ENCODE measurements at regions not wholly inside any gene's neighbourhood (a gene's known extent, or its start where the extent isn't known, plus 50 kb on each side); places are given as distances from the start of the nearest gene placed in this dataset.

GRCh38 chr2:74036010-74036409 lies 51.3 kb downstream of the TET3 start:
- H3K4me3 ChIP-seq, result no peak overlapping the region
- no peaks in the 10 kb centered on the region for H3K27me3 ChIP-seq
- intact Hi-C loops (cut with DNase I; ENCODE audit: low total_unique reads), result no loop called here
- no peaks in the 10 kb centered on the region for H3K9me3 ChIP-seq
- H3K4me1 ChIP-seq, result peaks cover 0 to 10% (median 0%) of the 10 kb centered on the region in 4 donors
- no peak for TF ChIP-seq CTCF (IDR thresholded peaks at IDR 0.05)
- no peak overlapping the region for H3K27ac ChIP-seq
- no peaks in the 10 kb centered on the region for H3K36me3 ChIP-seq
- DNase-seq, result no peak

GRCh38 chr2:74036450-74037195 lies 51.9 kb downstream of the TET3 start:
- DNase-seq, result no peak
- Histone ChIP-seq H3K36me3 (no peaks in the 10 kb centered on the region), H3K27me3 (no peaks in the 10 kb centered on the region), H3K9me3 (no peaks in the 10 kb centered on the region), H3K4me1 (peaks cover 0 to 10% (median 0%) of the 10 kb centered on the region in 4 donors), H3K27ac (no peak overlapping the region), H3K4me3 (no peak overlapping the region)
- intact Hi-C loops (cut with DNase I; ENCODE audit: low total_unique reads), result no loop called here
- no peak for TF ChIP-seq CTCF (IDR thresholded peaks at IDR 0.05)

GRCh38 chr2:74037379-74037860 lies 52.7 kb downstream of the TET3 start:
- H3K36me3 ChIP-seq, result no peaks in the 10 kb centered on the region
- no peaks in the 10 kb centered on the region for H3K27me3 ChIP-seq
- no peak overlapping the region for H3K27ac ChIP-seq
- H3K9me3 ChIP-seq, result no peaks in the 10 kb centered on the region
- H3K4me3 ChIP-seq, result no peak overlapping the region
- peaks cover 0 to 5% (median 0%) of the 10 kb centered on the region in 4 donors for H3K4me1 ChIP-seq
- intact Hi-C loops (cut with DNase I; ENCODE audit: low total_unique reads), result no loop called here
- no peak for TF ChIP-seq CTCF (IDR thresholded peaks at IDR 0.05)
- DNase-seq, result no peak

GRCh38 chr2:74039611-74040010 lies 54.9 kb downstream of the TET3 start:
- TF ChIP-seq CTCF (IDR thresholded peaks at IDR 0.05), result no peak
- no peaks in the 10 kb centered on the region for H3K27me3 ChIP-seq
- no peaks in the 10 kb centered on the region for H3K4me1 ChIP-seq
- no peak overlapping the region for H3K27ac ChIP-seq
- no peak for DNase-seq
- H3K9me3 ChIP-seq, result no peaks in the 10 kb centered on the region
- intact Hi-C loops (cut with DNase I; ENCODE audit: low total_unique reads), result no loop called here
- no peaks in the 10 kb centered on the region for H3K36me3 ChIP-seq
- H3K4me3 ChIP-seq, result no peak overlapping the region

- Histone ChIP-seq H3K36me3 (peaks cover 0 to under 1% (median 0%) of the 10 kb centered on the region in 3 donors), H3K27ac (no peak overlapping the region), H3K4me1 (no peaks in the 10 kb centered on the region), H3K4me3 (no peak overlapping the region), H3K27me3 (no peaks in the 10 kb centered on the region), H3K9me3 (no peaks in the 10 kb centered on the region)
- DNase-seq, result no peak
- no peak for TF ChIP-seq CTCF (IDR thresholded peaks at IDR 0.05)
- intact Hi-C loops (cut with DNase I; ENCODE audit: low total_unique reads), result no loop called here
Measured at GRCh38 chr2:74041182-74041581, 56.5 kb downstream of the TET3 start.
